ENCODE measurements at regions not wholly inside any gene's neighbourhood (a gene's known extent, or its start where the extent isn't known, plus 50 kb on each side); places are given as distances from the start of the nearest gene placed in this dataset.

DNA sequence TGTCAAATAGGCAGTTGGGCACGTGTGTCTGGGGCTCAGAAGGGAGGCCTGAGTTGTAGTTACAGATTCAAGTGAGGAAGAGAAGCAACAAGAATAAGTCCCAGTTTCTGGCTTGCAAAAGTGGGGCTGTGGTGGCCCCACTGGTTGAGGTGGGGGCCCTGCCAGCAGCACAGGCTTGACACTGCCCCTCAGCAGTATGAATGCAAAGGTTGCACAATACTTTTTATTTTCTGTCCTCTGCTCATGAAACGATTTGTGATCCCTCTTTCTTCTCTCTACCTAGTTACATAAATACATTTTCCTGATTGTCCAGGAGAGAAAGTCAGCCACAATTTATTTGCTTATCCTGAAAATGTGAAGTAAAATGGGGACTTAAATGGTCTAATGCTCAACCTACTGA lies 577.8 kb downstream of the AACS start:
- TF ChIP-seq EZH2 (IDR thresholded peaks at IDR 0.05; ENCODE audit: insufficient read depth, poor library complexity, severe bottlenecking) = no peak
- TF ChIP-seq EZH2phosphoT487 (IDR thresholded peaks at IDR 0.05; ENCODE audit: insufficient read depth, low read depth) = no peak

Data from GM23248 (cell line).